ENCODE measurements at regions not wholly inside any gene's neighbourhood (a gene's known extent, or its start where the extent isn't known, plus 50 kb on each side); places are given as distances from the start of the nearest gene placed in this dataset.

GRCh38 chr7:46558482-46559193 lies 637.6 kb upstream of the IGFBP3 start:
- no peak for DNase-seq

DNA sequence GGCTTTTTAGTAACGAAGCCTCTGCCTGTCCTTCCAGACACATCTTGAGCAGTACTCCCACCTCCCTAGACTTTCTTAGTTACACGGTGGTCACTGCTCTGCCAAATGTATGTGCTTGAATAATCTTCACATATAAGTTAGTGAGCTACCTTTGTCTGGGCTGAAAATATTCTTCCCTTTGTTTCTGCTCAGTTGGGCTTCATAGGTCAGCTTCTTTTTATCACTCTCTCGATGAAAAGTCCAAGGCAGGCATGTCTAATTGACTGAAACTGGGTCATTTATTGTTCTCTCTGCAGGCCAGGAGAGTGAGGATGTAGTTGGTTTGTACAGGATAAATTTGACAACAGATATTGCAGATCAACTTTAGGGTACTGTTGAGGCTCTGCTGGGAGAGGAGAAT lies 636.7 kb upstream of the IGFBP3 start:
- no peak for DNase-seq

DNA sequence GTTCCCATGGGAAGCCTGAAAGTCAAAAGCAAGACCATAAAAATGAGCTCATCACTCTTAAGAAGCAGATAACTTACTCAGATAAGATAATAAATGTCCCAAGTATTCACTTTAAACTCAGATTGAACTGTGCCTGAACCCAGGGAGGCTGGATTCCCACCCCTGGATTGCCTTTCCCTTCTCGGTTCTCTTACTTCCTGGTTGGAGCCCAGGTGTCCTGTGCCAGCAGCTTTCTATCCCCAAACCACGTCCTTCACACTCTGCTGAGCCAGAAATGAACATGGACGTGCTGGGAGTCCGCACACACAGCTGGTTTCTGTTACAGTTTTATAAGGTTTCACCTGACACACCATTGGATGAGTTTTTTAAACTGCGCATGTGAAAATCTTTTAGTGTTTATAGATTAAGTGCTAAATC lies 636.2 kb upstream of the IGFBP3 start:
- peak; percentile 68 for DNase-seq

DNA sequence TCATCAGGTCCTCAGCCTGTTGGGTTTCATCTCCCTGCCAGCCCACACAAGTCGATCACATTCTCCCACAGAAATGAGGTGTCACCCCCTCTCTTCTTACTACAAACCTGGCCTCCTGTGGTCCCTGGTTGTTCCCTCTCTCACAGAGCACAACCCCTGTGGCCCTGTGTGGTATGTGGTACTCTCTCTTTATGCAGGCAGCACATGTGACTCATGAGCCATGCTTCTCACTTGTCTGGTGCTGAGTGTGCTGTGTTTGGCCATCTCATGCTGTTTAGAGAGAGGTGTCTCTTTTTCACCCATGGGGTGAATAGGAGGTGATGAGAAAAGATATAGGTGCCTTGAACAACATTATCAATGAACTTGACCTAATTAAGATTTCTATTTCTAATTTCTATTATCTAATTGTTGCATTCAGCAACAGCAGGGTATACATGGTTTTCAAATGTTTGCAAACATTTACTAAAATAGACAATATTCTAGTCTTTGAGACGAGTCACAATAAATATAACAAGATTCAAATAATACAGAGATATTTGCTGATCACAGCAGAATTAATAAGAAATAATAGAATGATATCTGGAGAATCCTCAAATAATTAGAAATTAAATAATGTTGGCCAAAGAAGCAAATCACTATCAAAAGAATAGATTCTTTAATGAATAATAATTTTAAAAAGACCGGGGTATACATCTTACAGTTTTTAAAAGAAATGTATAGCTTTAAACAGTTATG lies 633.8 kb upstream of the IGFBP3 start:
- DNase-seq = no peak

GRCh38 chr7:46551603-46552002 lies 630.5 kb upstream of the IGFBP3 start:
- DNase-seq = no peak

DNA sequence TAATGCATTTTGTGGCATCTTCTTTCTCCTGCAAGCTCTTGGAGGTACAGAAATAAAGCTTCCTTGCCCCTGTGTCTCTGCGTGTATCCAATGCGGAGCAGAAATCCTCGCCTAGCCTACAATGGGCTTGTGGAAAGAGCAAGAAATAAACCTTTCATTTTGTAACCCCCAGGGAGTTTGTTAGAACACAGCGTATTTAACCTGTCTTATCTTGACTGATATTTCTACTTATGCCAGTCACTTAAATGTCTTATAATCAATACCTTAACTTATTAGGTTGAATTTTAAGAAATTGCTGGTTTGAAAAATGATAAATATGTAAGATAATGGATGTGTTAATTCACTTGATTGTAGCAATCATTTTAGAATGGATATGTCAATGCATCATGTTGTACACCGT lies 629.8 kb upstream of the IGFBP3 start:
- no peak for DNase-seq

GRCh38 chr7:46549892-46550639 lies 629.0 kb upstream of the IGFBP3 start:
- no peak for DNase-seq

- no peak for DNase-seq
Measured at GRCh38 chr7:46549347-46549746, 628.3 kb upstream of the IGFBP3 start.

DNA sequence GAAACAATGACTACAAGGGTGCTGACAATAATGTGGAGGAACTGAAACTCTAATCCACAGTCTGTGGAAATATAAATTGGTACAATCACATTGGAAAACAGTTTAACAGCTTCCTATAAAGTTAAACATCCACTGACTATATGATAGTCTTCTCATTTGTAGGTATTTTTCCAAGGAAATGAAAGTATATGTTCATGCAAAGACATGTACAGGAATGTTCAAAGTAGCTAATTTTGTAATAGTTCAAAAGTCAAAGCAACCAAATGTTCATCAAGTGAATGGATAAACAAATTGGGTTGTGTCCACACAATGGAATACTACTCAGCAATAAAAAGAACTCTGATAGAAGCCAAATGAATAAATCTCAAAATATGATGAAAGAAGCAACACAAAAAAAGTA lies 626.0 kb upstream of the IGFBP3 start:
- DNase-seq = no peak

GRCh38 chr7:46545790-46546189 lies 624.7 kb upstream of the IGFBP3 start:
- no peak for DNase-seq

- DNase-seq = no peak
Measured at GRCh38 chr7:46544396-46545008, 623.4 kb upstream of the IGFBP3 start.

DNA sequence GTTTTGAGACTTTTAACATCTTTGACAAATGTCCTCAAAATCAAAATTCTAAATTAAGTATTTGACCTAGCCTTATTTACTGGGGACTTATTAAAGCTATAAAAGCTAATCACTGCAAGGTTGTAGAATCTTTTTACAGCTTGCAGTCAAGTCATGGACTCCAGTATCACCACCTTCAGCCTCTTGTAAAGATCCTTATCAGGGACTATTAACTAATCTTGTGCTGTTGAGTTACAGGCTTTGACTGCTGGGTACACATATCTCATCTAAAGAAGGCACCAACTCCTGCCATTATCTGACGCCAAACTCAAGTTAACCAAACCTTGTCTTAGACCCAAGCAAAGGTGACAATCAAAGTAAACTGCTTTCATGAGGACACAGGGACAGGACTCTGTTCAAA lies 621.0 kb upstream of the IGFBP3 start:
- no peak for DNase-seq

GRCh38 chr7:46539892-46540483 lies 618.9 kb upstream of the IGFBP3 start:
- no peak for DNase-seq

GRCh38 chr7:46537191-46537905 lies 616.3 kb upstream of the IGFBP3 start:
- DNase-seq = no peak

- no peak for DNase-seq
Measured at GRCh38 chr7:46534664-46535588, 613.9 kb upstream of the IGFBP3 start.

- no peak for DNase-seq
Measured at GRCh38 chr7:46533946-46534345, 612.9 kb upstream of the IGFBP3 start.

DNA sequence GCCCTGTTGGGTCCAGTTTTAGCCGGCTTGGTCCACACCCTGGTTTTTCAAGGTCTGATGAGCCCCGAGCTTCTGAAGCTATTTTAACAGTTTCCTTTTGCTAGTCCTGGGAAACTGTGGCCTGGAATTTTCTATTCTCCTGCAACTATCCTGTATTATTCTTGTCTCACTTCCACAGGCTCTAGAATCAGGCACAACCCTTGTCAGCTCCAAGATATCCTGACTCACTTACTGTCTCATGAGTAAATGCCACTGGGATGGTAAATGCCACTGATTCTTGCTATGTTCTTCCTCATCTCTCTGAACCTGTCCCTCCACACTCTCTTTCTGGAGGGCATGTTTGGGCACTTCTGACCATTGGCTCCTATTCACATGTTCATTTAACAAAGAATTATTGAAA lies 611.5 kb upstream of the IGFBP3 start:
- DNase-seq = no peak

GRCh38 chr7:46530081-46530750 lies 609.1 kb upstream of the IGFBP3 start:
- DNase-seq = no peak

- DNase-seq = no peak
Measured at GRCh38 chr7:46527360-46527759, 606.3 kb upstream of the IGFBP3 start.

DNA sequence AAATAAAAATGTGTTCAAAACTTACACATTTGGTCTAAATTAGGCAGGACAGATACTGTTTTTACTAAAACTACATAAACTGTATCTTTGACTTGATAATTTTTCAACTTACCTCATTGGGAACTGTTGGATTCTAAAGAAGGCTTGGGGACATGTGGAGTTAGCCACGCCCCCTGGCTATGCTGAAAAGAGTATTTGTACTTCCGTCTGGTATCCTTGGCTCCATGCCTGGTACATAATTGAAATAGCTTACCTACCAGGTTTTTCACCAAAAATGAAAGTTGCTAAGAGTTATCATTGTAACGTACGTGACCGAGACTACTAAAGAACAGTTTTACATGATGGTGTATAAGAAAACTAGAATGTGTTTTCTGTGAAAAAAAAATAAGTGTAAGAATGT lies 604.8 kb upstream of the IGFBP3 start:
- DNase-seq = no peak

DNA sequence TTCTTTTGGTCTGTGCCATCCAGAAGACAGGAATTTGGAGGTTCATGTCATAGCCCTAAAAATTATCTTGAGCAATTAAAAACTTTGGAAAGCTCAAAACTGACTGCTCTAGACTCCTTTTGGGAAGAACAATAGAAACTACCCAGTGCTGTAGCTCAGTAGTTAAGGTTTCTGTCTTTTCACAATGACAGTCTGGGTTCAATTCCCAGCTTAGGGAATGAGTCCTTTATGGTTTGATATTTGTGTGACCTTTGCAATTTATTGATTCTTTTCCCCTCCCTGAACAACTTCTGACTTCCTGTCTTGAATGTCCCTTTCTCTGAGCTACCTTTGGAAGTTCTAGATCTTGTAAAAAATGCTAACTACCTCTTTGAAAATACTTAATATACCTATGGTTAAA lies 603.3 kb upstream of the IGFBP3 start:
- no peak for DNase-seq
